ENCODE measurements at regions not wholly inside any gene's neighbourhood (a gene's known extent, or its start where the extent isn't known, plus 50 kb on each side); places are given as distances from the start of the nearest gene placed in this dataset.

DNA sequence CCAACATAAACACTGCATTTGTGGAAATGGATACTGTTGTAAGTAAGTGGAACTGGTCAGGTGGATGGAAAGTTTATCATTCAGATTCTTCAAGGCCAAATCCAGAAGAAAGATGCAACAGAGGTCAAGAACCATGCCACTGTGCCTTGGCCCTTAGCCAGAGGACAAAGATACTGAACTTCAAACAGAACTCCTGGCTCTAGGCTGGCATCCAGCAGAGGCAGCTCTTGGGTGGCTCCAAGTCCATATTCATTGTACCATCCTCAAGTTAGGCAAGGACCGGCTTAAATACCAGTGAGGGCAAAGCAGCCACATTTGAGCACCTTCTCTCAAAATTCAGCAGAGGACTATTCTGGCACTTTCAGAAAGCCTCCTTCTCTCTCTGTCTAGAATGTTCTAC lies 53.2 kb downstream of the DNAAF9 start:
- no peak for DNase-seq (ENCODE audit: low read depth)
- H3K4me3 ChIP-seq (ENCODE audit: low read length): no peak overlapping the region
- TF ChIP-seq, protein P1, sequence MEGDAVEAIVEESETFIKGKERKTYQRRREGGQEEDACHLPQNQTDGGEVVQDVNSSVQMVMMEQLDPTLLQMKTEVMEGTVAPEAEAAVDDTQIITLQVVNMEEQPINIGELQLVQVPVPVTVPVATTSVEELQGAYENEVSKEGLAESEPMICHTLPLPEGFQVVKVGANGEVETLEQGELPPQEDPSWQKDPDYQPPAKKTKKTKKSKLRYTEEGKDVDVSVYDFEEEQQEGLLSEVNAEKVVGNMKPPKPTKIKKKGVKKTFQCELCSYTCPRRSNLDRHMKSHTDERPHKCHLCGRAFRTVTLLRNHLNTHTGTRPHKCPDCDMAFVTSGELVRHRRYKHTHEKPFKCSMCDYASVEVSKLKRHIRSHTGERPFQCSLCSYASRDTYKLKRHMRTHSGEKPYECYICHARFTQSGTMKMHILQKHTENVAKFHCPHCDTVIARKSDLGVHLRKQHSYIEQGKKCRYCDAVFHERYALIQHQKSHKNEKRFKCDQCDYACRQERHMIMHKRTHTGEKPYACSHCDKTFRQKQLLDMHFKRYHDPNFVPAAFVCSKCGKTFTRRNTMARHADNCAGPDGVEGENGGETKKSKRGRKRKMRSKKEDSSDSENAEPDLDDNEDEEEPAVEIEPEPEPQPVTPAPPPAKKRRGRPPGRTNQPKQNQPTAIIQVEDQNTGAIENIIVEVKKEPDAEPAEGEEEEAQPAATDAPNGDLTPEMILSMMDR (conservative IDR thresholded peaks at IDR 0.05; ENCODE audit: low read depth, low read length): no peak

DNA sequence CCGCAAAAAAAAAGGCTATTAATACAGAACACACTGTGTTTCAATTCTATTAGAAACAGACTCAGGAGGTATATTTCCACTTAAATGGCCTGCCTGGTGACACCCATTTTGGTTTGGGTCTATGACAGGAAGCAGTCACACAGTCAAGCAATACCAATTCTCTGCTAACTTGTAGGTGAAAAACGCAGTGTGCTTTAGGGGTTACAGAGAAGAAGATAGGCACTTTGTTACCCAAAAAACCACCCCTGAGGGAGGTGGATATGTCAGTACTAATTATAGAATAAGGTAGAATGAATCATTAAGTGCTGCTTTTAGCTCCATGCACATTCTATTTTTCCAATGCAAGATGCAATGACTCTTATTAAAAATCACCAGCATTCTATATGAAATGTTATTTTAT lies 53.8 kb downstream of the DNAAF9 start:
- no peak overlapping the region for H3K4me3 ChIP-seq (ENCODE audit: low read length)
- DNase-seq (ENCODE audit: low read depth): no peak
- TF ChIP-seq, protein P1 (conservative IDR thresholded peaks at IDR 0.05; ENCODE audit: low read depth, low read length): no peak

DNA sequence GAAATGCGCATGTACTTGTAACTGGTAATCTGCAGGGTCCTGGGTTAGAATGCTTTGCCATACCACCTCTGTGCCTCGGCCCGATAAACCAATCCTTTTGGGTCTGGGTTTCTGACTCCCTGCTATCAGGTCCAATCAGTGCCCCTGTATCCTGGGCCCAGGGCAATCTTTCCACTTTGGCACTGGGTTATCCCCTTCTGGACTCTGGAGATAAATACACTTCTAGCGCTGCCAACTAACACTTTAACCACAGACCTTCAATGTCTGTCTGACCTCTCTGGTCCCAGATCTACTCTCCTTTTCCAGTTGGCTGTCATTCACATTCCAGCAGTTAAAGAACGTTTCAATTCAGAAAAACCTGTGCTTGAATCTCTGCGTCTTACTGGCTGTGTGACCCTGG lies 55.3 kb downstream of the DNAAF9 start:
- no peak for DNase-seq (ENCODE audit: low read depth)
- TF ChIP-seq, protein P1 (conservative IDR thresholded peaks at IDR 0.05; ENCODE audit: low read depth, low read length): no peak
- no peak overlapping the region for H3K4me3 ChIP-seq (ENCODE audit: low read length)

DNA sequence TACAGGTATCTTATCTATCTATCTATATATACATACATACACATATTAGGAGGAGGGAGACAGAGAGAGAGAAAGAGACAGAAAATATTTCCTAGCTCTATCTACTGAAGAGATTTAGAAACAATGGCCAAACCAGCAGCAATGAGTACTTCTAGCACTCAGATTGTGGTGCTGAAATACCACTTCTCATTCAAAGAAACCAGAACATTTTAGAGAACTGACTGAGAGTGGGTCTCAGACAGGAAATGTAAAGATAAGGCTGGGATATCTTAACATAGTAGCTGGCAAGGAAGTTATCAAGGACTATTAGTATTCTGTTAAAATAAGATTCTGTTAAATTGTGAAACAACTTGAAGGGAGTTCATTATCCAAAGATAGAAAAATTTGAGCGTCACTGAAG lies 57.0 kb downstream of the DNAAF9 start:
- DNase-seq (ENCODE audit: low read depth): no peak
- TF ChIP-seq, protein P1 (conservative IDR thresholded peaks at IDR 0.05; ENCODE audit: low read depth, low read length): no peak
- no peak overlapping the region for H3K4me3 ChIP-seq (ENCODE audit: low read length)

DNA sequence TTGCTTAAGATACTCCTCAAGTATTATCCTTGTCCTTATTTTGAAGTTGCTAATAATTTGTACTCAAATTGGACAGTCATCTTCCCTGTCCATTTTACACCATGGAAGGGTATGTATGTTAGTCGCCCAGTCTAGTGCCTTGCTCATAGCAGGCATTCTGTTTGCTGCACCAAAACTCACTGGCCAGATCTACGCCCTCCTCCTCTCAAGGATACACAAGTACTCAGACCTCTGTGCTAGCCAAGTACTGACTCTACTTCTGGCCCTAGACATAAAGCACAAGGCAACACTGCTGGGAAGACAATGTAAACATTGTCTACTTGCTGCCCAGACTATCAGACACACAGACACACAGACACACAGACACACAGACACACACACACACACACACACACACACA lies 57.7 kb downstream of the DNAAF9 start:
- no peak for DNase-seq (ENCODE audit: low read depth)
- TF ChIP-seq, protein P1 (conservative IDR thresholded peaks at IDR 0.05; ENCODE audit: low read depth, low read length): no peak
- H3K4me3 ChIP-seq (ENCODE audit: low read length): no peak overlapping the region

DNA sequence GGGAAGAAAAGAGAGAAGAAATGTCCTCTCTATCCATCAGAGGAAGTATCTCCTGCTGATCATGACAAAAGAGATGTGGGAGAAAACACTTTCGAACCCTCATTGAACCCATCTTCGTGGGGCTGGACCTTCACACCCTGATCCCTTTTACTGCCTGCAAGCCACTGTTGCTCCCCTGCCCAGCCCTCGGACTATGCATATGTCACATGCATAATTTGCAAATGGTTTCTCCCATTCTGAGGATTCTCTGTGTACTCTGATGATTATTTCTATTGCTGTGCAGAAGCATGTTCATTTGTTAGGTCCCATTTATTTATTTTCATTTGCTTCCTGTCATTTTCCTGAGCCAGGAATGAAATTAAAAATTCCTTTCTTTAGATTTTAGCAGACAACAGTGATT lies 64.7 kb downstream of the DNAAF9 start:
- DNase-seq (ENCODE audit: low read depth): no peak
- no peak overlapping the region for H3K4me3 ChIP-seq (ENCODE audit: low read length)
- TF ChIP-seq, protein P1 (conservative IDR thresholded peaks at IDR 0.05; ENCODE audit: low read depth, low read length): no peak

DNA sequence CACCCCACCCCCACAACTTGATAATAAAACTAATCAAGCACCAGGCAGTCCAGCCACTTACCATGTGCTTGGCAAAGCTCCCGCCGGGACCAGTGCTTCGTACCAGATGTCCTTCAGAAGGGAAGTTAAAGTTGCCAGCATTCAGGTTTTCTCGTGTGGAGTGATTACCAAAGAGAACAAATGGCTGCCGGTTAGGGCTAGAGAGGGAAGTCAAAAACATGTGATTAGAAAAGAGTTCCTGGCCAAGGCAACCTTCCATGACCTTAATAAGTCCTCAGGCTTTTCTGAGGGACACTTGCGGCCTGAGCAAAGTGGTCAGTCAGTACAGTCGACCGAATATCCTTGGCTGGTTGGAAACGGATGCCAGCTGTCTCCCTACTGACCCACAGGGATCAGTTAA lies 67.0 kb downstream of the DNAAF9 start:
- TF ChIP-seq, protein P1 (conservative IDR thresholded peaks at IDR 0.05; ENCODE audit: low read depth, low read length): no peak
- H3K4me3 ChIP-seq (ENCODE audit: low read length): no peak overlapping the region
- DNase-seq (ENCODE audit: low read depth): no peak
